ENCODE measurements at regions not wholly inside any gene's neighbourhood (a gene's known extent, or its start where the extent isn't known, plus 50 kb on each side); places are given as distances from the start of the nearest gene placed in this dataset.

GRCh38 chr16:55136356-55137150 lies 187.4 kb upstream of the IRX6 start:
- ATAC-seq (no peak), DNase-seq (ENCODE audit: missing footprints) (no peak)
- intact Hi-C loops (cut with DNase I) = no loop called here

- DNase-seq (ENCODE audit: missing footprints) (no peak), ATAC-seq (no peak)
- intact Hi-C loops (cut with DNase I) = no loop called here
These were observed 185.7 kb upstream of the IRX6 start for GRCh38 chr16:55138298-55138697.

- intact Hi-C loops (cut with DNase I) = no loop called here
- ATAC-seq = no peak
- no peak for DNase-seq (ENCODE audit: missing footprints)
These were observed 181.6 kb upstream of the IRX6 start for GRCh38 chr16:55142405-55142804.

GRCh38 chr16:55144651-55145050 lies 179.4 kb upstream of the IRX6 start:
- intact Hi-C loops (cut with DNase I) = no loop called here
- no peak for DNase-seq (ENCODE audit: missing footprints)
- no peak for ATAC-seq

- DNase-seq (ENCODE audit: missing footprints) = no peak
- intact Hi-C loops (cut with DNase I) = no loop called here
These were observed 178.0 kb upstream of the IRX6 start for GRCh38 chr16:55145771-55146603.

GRCh38 chr16:55146966-55147365 lies 177.0 kb upstream of the IRX6 start:
- intact Hi-C loops (cut with DNase I) = no loop called here
- DNase-seq (ENCODE audit: missing footprints) = no peak

More at GRCh38 chr16:55145771-55146603, 178.0 kb upstream of the IRX6 start:
- ATAC-seq = no peak

GRCh38 chr16:55147396-55147795 lies 176.6 kb upstream of the IRX6 start:
- DNase-seq (ENCODE audit: missing footprints) = no peak
- intact Hi-C loops (cut with DNase I) = no loop called here
- no peak for ATAC-seq

More at GRCh38 chr16:55146966-55147365, 177.0 kb upstream of the IRX6 start:
- no peak for ATAC-seq

GRCh38 chr16:55149622-55150021 lies 174.4 kb upstream of the IRX6 start:
- ATAC-seq = no peak
- intact Hi-C loops (cut with DNase I) = no loop called here
- no peak for DNase-seq (ENCODE audit: missing footprints)

- no peak for ATAC-seq
- intact Hi-C loops (cut with DNase I) = no loop called here
- no peak for DNase-seq (ENCODE audit: missing footprints)
These were observed 172.3 kb upstream of the IRX6 start for GRCh38 chr16:55151561-55152305.

- no peak for DNase-seq (ENCODE audit: missing footprints)
- intact Hi-C loops (cut with DNase I) = no loop called here
- no peak for ATAC-seq
These were observed 171.1 kb upstream of the IRX6 start for GRCh38 chr16:55152875-55153390.

GRCh38 chr16:55154262-55154661 lies 169.7 kb upstream of the IRX6 start:
- no peak for ATAC-seq
- intact Hi-C loops (cut with DNase I) = no loop called here

GRCh38 chr16:55154956-55155355 lies 169.0 kb upstream of the IRX6 start:
- intact Hi-C loops (cut with DNase I) = no loop called here
- ATAC-seq = no peak
- no peak for DNase-seq (ENCODE audit: missing footprints)

More at GRCh38 chr16:55154262-55154661, 169.7 kb upstream of the IRX6 start:
- DNase-seq (ENCODE audit: missing footprints) = no peak

- intact Hi-C loops (cut with DNase I) = no loop called here
- ATAC-seq (no peak), DNase-seq (ENCODE audit: missing footprints) (no peak)
These were observed 168.2 kb upstream of the IRX6 start for GRCh38 chr16:55155815-55156214.

- no peak for ATAC-seq
- intact Hi-C loops (cut with DNase I) = no loop called here
- DNase-seq (ENCODE audit: missing footprints) = no peak
These were observed 154.2 kb upstream of the IRX6 start for GRCh38 chr16:55169780-55170179.

- no peak for ATAC-seq
- no peak for DNase-seq (ENCODE audit: missing footprints)
- intact Hi-C loops (cut with DNase I) = no loop called here
These were observed 152.8 kb upstream of the IRX6 start for GRCh38 chr16:55171241-55171640.

- ATAC-seq = no peak
- intact Hi-C loops (cut with DNase I) = no loop called here
These were observed 148.6 kb upstream of the IRX6 start for GRCh38 chr16:55175389-55175788.

GRCh38 chr16:55176901-55177300 lies 147.1 kb upstream of the IRX6 start:
- intact Hi-C loops (cut with DNase I) = no loop called here
- no peak for ATAC-seq
- DNase-seq (ENCODE audit: missing footprints) = no peak

More at GRCh38 chr16:55175389-55175788, 148.6 kb upstream of the IRX6 start:
- DNase-seq (ENCODE audit: missing footprints) = no peak

- intact Hi-C loops (cut with DNase I) = no loop called here
- DNase-seq (ENCODE audit: missing footprints) = no peak
- ATAC-seq = no peak
These were observed 144.6 kb upstream of the IRX6 start for GRCh38 chr16:55179411-55179810.
